Liver (tissue), 3 donors: ENCODE measurements at regions not wholly inside any gene's neighbourhood (a gene's known extent, or its start where the extent isn't known, plus 50 kb on each side); places are given as distances from the start of the nearest gene placed in this dataset.

Experiments used
- CTCF ChIP-seq: fragments of 150-350 bp; IDR thresholded peaks from 2 replicates; pipeline ENCODE4 v1.5.1; 2017; ENCODE audit warnings: improper control_type of control experiment, low read depth, low read length; ENCODE audit not compliant: missing input control
- EGR1 ChIP-seq, 2 donors: IDR thresholded peaks; 2 replicates each; pipeline ENCODE4 v1.6.1; 2016 to 2018; ENCODE audit warnings: antibody characterized with exemption in 2 of 2, low read depth in 2 of 2
- FOXA1 ChIP-seq: IDR thresholded peaks from 2 replicates; pipeline ENCODE4 v1.6.1; 2016; ENCODE audit warnings: antibody characterized with exemption
- GABPA ChIP-seq, 2 donors: IDR thresholded peaks in 1 of 2; conservative IDR thresholded peaks in 1 of 2; 2 replicates each; pipeline ENCODE4 v1.6.1; 2016; ENCODE audit warnings: antibody characterized with exemption in 2 of 2, mild to moderate bottlenecking in 1 of 2, moderate library complexity in 1 of 2
- JUND ChIP-seq, 2 donors: IDR thresholded peaks; 2 replicates each; pipeline ENCODE4 v1.6.1; 2016; ENCODE audit warnings: antibody characterized with exemption in 2 of 2
- MAX ChIP-seq: IDR thresholded peaks from 2 replicates; pipeline ENCODE4 v1.6.1; 2016; ENCODE audit warnings: antibody characterized with exemption
- RAD21 ChIP-seq, 2 donors: IDR thresholded peaks; 2 replicates each; pipeline ENCODE4 v1.6.1; 2016; ENCODE audit warnings: antibody characterized with exemption in 2 of 2, mild to moderate bottlenecking in 2 of 2
- REST ChIP-seq: IDR thresholded peaks from 2 replicates; pipeline ENCODE4 v1.6.1; 2016; ENCODE audit warnings: antibody characterized with exemption, mild to moderate bottlenecking
- RXRA ChIP-seq, 2 donors: IDR thresholded peaks; 2 replicates each; pipeline ENCODE4 v1.6.1; 2017 to 2018; ENCODE audit warnings: antibody characterized with exemption in 2 of 2, mild to moderate bottlenecking in 1 of 2
- TAF1 ChIP-seq: conservative IDR thresholded peaks from 2 replicates; pipeline ENCODE4 v1.6.1; 2016; ENCODE audit warnings: antibody characterized with exemption, mild to moderate bottlenecking
- TF ChIP-seq, protein P1 (sequence below): IDR thresholded peaks from 2 replicates; pipeline ENCODE4 v1.6.1; 2016; ENCODE audit warnings: antibody characterized with exemption
- donor health status: healthy.
- donor health status: healthy.

DNA sequence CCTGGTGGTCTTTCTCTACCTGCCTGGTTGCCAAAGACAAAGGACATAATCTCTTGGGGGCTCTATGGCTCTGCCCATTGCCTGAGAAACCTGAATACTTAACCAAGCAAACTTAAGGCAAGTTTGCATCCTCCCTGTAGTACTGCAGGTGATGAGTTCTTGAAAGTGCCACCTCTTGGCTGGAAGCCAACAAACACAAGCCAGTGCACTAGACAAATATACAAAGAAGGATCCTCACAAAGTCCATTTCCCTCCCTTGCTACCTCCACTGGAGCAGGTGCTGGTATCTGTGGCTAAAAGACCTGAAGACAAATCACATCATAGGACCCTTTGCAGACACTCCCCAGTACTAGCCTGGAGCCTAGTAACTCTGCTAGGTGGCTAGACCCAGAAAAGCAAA lies 772.3 kb downstream of the SI start:
- TF ChIP-seq CTCF = no peak
- no peak for TF ChIP-seq RAD21 (IDR thresholded peaks at IDR 0.05)
- TF ChIP-seq JUND (IDR thresholded peaks at IDR 0.05) = no peak
- TF ChIP-seq, protein P1, sequence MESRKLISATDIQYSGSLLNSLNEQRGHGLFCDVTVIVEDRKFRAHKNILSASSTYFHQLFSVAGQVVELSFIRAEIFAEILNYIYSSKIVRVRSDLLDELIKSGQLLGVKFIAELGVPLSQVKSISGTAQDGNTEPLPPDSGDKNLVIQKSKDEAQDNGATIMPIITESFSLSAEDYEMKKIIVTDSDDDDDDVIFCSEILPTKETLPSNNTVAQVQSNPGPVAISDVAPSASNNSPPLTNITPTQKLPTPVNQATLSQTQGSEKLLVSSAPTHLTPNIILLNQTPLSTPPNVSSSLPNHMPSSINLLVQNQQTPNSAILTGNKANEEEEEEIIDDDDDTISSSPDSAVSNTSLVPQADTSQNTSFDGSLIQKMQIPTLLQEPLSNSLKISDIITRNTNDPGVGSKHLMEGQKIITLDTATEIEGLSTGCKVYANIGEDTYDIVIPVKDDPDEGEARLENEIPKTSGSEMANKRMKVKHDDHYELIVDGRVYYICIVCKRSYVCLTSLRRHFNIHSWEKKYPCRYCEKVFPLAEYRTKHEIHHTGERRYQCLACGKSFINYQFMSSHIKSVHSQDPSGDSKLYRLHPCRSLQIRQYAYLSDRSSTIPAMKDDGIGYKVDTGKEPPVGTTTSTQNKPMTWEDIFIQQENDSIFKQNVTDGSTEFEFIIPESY = no peak
- no peak for TF ChIP-seq FOXA1
- no peak for TF ChIP-seq RXRA (IDR thresholded peaks at IDR 0.05)
- no peak for TF ChIP-seq TAF1
- TF ChIP-seq MAX = no peak
- TF ChIP-seq GABPA (IDR thresholded peaks at IDR 0.05 in 1 of 2, conservative IDR thresholded peaks at IDR 0.05 in 1 of 2) = no peak
- TF ChIP-seq REST = no peak
- no peak for TF ChIP-seq EGR1 (IDR thresholded peaks at IDR 0.05; ENCODE audit: low read depth in 2 of 2)
